GM19328 (cell line): ENCODE measurements at regions not wholly inside any gene's neighbourhood (a gene's known extent, or its start where the extent isn't known, plus 50 kb on each side); places are given as distances from the start of the nearest gene placed in this dataset.

Source experiments
- ATAC-seq: cut with Tn5 transposase; IDR thresholded peaks from one replicate; pipeline ENCODE4 v1.9.1; 2021; ENCODE audit warnings: mild to moderate bottlenecking, moderate library complexity; ENCODE audit not compliant: unreplicated experiment

DNA sequence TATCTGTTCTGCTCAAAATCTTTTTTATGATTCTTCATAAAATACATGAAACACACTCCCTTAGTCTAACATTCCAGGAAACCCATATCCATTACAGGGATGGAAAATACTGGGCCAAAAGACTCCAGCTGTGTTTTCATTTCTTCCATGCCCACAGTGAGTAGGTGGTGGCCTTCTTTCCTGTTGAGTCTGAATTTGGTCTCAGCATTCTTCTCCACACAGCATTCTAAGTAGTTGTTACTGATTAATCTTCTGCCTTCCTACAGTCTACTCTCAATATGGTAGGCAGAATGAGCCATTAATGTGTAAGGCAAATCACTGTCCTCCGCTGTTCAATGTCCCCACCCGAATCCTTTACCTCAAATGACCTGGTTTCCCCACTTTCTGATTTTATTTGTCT, 370.6 kb upstream of the RPS6KA3 start:
- no peak for ATAC-seq

DNA sequence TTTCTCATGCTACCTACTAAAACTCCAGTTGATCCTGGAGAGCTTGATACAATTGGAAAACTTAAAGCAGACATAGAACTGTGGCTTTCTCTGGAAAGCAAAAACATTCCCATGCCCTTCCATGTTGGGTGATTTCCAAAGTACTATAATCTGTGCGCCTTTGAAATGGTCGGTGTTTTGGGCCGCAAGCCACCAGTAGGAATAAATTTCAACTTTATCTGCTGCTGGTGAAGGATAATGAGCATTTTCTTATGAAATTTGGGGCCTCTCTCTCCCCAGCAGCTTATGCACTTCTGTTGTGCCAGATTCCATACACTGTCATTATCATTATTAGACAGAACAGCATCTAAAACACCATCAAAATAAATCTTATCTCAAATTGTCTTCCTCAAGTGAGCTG, 366.7 kb upstream of the RPS6KA3 start:
- no peak for ATAC-seq

DNA sequence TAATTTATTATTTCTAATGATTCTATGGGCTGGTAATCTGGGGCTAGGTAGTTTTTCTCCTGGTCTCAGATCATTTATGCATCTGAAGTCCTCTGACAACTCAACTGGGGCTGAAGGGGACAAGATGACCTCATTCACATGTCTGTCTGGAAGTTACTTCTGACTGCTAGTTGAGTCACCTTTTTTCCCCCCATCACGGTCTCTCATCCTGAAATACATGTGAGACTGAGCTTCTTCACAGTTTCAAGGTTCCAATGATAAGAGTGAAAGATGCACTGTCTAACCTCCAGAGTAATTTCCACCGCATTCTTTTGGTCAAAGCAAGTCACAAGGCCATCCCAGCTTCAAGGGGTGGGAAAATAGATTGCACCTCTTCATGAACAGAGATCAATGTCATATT, 356.7 kb upstream of the RPS6KA3 start:
- ATAC-seq = no peak

DNA sequence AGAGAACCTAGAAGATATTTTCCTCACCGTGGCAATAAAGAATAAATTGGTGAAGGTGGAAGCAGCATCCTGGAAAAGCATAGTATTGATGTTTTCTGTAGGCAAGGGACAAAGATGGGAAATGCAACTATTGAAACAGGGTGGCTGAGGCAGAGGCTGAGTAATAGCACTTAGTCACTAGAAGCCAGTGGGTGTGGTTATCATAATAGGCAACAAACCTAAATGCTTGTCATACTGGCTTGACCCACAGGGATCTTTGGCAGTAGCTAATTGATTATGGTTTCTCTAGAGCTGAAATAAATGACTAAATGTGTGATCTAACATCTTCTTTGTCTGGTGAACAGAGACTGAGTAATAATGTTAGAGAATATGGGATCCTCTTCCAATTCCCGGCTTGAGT, 353.6 kb upstream of the RPS6KA3 start:
- ATAC-seq = no peak

DNA sequence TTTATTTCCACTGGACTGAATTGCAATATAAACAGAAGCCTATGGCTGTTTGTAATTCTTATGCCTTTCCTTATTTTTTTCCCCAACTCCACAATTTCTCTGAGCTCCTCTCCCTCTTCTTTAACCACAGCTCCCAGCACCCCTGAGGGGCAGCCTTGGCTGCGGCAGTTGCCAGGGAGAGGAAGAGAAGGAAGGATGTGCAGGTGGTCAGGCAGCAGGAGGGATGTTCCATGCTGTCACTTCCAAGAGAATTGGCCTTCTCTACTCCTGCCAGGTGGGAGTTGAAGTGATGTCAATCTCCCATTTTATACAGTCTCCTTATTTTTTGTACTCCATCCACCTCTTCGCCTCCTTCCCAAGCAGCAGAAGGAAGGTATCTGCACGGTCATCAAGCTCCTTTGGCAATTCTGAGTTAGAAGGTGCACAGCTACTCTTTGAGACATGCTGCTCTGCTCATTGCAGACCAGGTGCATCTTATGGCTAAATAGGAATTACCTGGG, 343.3 kb upstream of the RPS6KA3 start:
- no peak for ATAC-seq

DNA sequence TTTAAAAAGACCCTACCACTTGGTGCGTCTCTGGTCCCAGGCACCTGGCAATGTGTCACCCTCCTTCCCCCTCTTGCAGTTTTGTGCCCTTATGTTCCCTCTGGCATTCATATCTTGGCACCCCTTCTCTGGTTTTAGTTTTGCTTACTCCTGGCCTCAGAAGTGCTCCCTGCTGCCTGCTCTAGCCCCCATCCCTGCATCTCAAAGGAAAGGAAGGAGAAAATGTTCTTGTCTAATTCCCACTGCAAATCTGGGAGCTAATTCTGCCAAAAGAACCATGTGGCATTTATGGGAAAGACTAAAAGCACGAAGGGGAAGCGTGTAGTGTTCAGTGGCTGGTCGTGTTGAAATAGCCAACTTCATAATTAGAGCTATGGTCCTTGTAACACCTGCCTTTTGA, 340.1 kb upstream of the RPS6KA3 start:
- no peak for ATAC-seq

DNA sequence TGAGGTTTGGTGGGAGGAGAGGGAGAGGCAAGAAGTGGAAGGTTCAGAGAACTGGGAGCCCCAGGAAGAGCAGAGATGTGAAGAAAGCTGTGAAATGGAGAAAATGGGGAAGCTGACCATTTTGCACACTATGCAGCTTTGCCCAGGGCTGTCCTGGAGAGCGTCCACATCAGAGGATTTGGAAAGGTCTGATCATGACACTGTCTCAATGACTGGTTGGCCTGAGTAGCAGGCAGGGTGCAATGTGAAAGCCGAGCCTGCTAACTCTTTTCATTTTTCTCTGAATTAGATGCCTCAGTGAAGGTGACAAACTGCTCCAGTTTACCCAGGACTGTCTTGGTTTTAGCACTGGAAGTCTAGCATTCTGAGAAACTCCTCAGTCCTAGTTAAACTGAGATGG, 330.1 kb upstream of the RPS6KA3 start:
- ATAC-seq = no peak

DNA sequence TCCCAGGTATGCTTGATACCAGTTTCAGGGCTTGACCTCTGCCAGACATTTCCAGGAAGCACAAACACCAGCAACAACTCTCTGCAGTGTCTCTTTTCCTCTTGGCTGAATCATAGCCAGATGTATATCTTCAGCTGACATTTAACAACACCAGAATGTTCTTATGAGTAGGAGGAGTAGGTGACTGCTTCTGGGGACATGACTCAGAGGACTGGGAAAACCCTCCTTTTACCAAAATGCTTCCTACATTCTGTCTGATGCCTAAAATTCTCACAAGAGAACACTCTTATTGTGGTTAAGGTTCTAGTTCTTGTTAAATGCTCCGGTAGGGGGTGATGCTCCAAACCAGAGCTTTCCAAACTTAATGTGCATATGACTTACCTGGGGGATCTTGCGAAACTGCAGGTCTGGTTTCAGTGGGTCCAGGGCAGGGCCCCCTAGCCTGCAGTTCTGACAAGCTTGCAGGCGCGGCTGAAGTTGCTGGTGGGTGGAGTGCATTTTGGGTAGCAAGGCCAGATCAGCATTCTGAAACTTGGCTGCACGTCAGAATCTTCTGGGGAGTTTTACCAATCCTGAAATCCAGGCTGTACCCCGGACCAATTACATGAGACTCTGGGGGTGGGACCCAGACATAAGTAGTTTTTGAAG, 329.3 kb upstream of the RPS6KA3 start:
- no peak for ATAC-seq

DNA sequence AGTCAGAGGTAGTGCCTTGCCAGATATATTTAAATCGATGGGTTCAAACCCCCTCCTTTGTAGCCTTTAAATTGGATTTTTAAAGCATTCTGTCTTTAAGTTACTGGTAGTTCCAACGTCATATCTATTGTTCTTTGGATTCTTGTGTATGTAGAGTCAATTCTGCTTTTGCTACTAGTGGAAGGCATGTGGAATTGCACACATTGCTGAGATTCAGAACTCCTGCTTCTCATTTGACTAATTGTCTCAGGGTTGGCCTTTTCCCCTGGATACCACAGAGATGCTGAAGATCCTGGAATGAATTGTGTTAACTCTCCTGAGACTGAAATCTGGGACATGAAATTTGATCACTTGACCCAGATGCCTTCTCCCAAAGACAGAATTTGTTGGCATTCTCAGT, 328.3 kb upstream of the RPS6KA3 start:
- no peak for ATAC-seq

DNA sequence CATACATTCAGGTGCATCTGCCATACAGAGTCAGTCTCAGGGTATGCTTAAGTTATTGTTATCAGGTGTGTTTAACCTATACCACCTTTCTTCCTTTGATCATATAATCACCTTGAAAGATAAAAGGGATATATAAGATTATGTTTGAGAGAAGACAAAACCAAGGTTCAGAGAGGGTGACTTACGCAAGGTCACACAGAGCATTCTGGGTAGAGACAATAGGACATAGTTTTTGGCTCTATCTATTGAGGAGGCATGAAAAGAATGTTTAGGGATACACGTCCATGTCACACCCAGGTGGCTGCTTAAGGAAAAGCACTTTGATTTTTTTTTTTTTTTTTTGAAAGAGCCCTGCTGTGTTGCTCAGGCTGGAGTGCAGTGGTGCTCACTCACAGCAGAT, 327.1 kb upstream of the RPS6KA3 start:
- no peak for ATAC-seq

DNA sequence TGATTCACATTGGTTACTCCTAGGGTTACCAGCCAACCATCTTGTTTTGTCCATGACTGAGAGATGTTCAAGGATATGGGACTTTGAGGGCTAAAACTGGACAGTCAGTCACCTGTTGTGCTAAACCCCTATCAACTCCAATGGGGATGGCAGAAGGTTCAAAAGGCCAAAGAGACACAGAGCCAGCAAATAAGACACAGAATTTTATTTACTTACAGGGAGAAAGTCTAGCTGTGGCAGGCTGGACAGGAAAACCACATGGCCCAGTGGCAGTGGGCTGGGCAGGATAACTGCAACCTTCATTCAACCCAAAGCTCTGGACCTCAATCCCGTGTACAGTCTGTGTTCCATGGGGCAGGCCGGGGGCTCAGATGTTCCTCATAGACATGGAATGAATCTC, 326.7 kb upstream of the RPS6KA3 start:
- ATAC-seq = no peak

DNA sequence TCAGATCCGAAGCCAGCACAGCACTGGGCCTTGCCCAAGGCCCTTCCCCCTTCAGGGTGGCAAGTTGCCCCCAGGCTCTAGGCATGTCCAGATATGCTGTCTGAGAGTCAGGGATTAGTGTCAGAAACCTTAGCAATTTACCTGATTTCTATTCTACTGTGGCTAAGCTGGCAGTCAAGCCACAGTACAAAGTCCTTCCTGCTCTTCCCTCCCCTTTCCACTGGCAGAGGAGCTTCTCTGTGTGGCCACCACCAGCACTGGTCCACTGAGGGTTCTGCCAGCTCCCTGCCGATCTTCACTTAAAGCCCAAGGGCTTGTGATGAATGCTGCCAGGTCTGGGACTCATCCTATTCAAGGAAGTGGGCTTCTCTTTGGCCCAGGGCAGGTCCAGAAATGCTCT, 324.5 kb upstream of the RPS6KA3 start:
- ATAC-seq = no peak

DNA sequence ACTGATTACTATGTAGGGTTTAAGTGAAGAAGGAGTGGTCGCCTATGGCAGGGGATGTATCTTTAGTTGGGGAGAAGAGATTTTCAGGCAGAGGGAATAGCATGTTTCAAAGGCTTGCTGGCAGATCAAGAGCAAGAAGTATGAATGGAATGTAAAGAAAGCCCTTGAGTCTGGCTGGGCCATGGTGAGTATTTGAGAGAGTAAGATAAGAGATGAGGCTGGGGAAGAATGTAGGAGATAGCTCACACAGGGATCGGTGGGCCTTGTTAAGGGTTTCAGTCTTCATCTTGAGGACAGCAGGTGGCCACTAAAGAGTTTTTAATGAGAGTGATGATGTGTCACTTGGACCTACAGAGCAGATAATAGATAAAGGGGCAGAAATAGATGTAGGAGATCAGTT, 319.1 kb upstream of the RPS6KA3 start:
- no peak for ATAC-seq

DNA sequence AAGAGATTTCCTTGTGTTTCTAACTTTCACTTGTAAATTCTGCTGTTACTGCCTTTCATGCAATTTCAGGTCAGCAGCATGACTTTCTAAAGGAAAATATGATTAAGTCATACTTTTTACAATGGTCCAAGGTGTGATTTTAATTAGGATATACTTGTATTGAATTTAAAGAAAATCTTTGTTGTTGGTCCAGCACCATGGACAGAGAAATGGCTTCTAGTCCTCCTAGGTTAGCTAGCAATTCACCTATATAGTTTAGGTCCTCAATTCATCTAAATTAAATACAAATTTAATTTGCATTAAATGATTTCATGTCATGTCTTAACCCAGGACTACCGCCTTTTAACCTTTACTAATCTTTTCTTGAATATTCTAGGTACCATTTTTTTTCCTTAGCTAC, 304.9 kb upstream of the RPS6KA3 start:
- no peak for ATAC-seq

DNA sequence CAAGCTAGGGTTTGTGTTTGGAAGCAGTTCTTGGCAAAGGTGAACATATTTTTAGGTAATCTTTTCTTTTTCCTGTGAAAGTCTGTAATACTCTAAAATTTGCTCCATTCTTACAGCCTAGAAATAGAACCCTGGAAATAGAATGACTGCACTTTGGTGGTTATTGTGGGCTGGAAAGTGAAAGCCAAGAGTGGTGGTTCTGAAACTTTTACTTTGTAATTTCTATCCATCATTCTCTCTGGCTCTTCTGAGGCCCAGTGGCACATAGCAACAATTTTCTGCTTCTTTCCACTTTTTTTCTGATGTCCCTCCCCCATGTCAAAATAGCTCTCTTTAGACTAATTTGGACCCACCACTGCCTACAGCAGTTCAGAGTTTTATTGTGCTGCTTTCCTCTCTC, 300.4 kb upstream of the RPS6KA3 start:
- no peak for ATAC-seq

DNA sequence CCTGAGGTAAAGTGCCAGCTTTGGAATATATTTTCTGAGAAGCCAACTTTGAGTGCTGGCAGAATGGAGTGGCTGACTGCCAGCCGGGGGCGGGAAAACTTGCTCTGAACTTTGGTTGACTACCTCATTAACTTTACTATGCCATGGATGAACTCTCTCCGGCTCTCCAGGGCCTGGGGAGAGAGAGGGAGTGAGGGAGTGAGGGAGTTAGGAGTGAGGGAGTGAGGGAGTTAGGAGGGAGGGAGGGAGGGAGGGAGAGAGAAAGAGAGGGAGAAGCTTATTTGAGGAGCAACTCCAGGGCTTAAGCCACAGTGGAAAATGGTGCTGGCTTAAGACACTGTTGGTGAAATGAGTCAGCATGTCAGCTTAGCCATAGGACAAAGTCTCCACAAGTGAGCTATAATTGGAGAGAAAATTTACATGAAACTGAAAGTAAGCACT, 280.9 kb upstream of the RPS6KA3 start:
- ATAC-seq = no peak

DNA sequence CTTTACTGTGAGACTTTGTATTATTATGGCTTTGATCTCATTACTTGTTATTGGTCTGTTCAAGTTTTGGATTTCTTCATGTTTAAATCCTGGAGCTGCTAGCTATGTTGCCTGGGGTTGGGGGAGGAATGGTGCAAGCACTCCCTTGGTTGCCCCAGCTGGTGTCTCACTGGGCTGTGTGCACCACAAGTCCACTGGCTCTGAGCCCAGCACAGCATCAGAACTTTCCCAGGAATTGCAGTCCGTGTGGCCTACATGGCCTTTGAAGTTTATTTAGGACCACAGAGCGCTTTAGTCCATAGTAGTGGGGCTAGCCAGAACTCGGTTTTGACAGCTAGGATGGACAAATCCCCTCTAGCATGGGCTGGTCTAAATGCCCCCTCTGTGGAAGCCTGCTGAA, 278.8 kb upstream of the RPS6KA3 start:
- ATAC-seq = no peak

DNA sequence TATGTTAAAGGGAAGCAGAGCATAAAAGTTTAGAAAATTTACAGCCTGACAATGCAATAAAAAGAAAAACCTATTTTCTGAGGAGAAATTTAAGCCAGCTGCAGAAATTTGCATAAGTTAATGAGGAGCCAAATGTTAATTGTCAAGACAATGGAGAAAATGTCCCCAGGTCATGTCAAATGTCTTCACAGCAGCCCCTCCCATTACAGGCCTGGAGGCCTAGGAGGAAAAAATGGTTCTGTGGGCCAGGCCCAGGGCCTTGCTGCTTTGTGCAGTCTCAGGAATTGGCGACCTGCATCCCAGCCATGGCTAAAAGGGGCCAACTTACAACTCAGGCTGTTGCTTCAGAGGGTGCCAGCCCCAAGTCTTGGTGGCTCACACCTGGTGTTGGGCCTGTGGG, 275.4 kb upstream of the RPS6KA3 start:
- no peak for ATAC-seq

DNA sequence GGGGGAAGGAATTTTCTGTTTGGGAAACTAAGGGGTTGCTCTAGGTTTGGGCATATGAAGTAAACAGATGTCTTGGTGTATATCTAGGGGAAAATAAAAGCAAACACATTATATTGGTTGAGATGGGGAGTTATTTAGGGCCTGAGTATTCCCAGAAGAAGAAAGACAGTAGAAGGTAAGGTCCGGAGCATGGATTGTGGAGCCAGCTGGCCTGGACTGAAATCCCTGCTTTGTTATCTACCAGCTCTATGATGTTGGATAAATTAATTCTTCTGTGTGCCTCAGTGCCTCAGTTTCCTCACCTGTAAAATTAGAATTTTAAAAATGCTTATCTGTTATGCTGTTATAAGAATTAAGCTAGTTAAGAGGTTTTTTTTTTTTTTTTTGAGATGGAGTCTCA, 272.3 kb upstream of the RPS6KA3 start:
- no peak for ATAC-seq

DNA sequence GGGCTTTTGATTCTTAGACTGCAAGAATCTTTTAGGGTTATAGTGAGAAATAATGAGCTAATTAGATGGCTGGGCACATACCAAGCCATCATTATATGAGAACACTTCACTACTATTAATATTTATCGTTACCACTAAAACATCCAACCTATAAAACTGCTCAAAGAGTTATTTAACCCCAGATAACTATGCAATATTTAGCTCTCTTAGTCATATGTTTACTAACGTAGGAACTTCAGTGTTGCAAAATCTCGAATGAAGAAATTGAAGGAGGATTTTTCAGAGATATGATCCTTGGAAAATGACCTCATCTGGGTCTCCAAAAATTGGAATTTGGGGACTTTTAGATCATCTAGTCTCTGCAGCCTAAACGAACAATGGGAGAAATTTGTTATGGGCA, 265.0 kb upstream of the RPS6KA3 start:
- ATAC-seq = no peak

DNA sequence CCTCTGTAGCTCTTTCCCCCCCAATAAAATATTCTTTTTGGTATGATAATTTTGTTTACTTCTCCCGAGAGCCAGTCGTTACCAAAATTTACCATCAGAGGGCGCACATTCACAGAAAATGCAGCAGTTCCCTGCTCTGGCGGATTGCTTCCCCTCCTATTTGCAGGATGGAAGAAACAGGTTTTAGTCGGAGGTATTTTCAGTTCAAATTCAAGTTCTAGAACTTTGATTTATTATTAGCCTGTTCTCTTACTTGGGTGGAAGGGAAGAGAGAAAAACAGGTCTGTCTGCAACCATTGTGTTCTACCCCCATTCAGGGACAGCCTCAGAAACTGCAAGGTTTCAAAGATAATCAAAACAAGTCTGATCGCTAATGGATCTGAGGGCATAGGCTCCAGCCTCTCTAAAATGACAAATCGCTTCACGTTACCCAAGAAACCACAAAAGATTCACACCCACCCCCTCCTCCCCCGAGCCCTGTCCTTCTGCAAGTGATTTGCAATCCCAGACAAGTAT, 263.8 kb upstream of the RPS6KA3 start:
- ATAC-seq = no peak

DNA sequence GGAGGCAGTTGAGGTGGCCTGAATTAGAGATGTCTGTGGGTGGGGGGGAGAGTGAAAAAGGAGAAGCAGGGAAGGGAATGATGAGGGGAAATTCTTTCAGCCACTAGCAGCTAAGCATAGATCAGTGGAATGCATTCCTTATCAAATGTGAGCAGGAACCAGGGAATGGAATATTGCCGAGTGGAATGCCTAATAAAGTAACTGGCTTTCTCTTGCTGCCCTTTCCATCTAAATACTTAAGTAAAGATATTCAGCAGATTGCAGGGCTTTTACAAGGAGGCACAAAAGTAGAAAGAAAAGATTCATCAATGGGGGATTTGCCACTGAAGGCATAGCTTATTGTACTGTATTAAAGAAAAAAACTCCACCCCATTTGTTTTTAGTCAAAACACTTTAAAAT, 263.0 kb upstream of the RPS6KA3 start:
- no peak for ATAC-seq

DNA sequence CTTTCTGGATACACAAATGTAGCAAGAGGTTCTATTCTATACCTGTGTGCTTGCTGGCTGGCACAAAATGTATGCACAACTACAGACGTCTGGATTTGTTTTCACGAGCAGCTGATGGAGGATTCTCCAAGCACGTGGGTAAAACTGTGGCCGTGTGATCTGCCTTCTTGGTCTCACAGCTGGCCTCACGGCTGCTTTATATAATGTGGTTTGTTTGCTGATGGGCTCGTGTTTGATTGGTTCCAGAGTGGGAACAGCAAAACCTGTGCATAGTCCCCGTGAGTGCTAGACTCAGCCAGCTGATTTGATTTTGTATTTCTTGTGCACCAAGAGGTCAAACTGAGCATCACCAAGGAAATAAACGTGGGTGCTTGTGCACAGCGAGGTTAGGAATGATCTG, 262.6 kb upstream of the RPS6KA3 start:
- no peak for ATAC-seq
